ENCODE measurements at regions not wholly inside any gene's neighbourhood (a gene's known extent, or its start where the extent isn't known, plus 50 kb on each side); places are given as distances from the start of the nearest gene placed in this dataset.
A peak's percentile ranks its signal among the peaks of the same experiment; 100 is the strongest.

DNA sequence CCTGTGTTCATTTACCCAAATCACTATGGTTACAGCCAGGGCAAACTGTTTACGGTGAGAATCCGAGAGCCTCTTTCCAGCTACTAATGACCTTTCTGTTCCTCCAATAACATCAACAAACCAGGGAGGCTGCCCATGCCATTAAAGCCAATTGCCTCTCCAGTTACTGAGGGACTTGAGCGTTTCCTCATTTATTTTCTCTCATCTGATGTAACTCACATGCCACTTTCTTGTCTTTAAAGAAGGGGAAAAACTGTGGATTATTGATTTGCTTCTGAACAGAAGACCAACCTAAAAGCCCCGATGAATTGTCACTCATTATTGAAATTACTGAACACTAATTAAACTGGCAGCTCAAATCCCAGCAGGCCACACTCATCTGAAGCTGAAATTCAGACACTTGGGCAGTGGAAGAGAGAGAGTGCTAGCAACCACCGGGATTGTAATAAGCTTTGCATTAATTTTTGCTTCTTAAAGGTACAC is 595.8 kb upstream of the MKI67 start:
- no peak for DNase-seq (ENCODE audit: low read depth, low spot score)
- in situ Hi-C loops (cut with HindIII; ENCODE audit: low pct_unique_long_range_greater_than_20kb, low sequenced_read_pairs), result no loop called here

DNA sequence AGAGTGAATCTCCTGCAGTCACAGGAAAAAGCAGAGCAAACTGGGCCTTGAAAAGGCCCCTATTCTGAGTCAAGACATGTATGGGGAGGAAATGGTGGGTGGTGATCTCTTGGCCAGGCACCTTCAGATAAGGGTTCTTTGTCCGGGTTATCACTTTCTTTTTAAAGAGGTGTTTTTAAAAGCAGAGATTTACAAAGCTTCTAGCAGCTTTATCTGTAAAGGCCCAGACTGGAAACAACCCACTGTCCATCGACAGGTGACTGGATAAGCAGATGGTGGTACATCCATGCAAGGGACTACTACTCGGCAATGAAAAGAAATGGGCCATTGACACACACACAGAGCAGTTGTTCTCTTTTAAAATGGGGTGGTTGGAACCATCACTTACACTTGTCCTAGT is 596.7 kb upstream of the MKI67 start:
- no peak for DNase-seq (ENCODE audit: low read depth, low spot score)
- in situ Hi-C loops (cut with HindIII; ENCODE audit: low pct_unique_long_range_greater_than_20kb, low sequenced_read_pairs), result no loop called here

DNA sequence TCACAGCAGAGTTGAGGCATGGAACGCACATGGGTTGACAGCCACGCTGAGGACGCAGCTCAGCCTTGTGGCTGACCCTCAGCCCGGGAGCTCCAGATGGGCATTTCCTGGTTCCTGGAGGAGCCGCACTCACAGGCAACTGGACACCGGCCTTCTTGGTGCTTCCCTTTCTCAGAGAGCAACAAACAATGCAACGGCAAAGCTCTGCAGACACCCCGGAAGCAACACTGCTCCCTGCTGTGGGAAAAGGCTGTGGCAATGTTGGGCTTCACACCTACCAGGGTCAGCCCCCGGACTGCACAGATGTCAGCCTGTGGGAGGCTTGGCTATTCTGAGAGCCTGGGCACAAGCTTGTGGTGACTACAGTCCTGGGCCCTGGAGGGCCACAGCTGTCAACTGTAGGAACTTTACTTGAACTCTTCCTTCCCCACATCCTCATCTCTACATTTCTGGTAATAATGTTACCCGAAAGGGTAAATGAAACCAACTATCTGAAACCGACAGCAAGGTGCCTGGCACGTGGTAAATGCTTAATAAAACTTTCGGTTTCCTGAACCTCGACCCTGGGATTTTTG is 597.5 kb upstream of the MKI67 start:
- in situ Hi-C loops (cut with HindIII; ENCODE audit: low pct_unique_long_range_greater_than_20kb, low sequenced_read_pairs), result no loop called here

DNA sequence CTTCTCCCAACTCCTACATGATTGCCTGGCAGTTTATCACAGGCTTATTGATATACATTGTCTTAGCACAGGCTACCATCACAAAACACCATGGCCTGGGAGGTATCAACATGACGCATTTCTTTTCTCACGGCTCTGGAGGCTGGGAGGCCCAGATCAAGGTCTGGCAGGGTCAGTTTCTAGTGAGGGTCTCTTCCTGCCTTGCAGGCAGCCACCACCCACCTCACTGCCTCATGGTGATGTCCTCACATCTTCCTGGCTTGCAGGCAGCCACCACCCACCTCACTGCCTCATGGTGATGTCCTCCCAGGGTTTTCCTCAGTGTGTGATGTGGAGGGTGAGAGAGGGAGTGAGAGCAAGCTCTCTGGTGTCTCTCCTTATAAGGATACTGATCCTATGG is 599.3 kb upstream of the MKI67 start:
- no peak for DNase-seq (ENCODE audit: low read depth, low spot score)
- in situ Hi-C loops (cut with HindIII; ENCODE audit: low pct_unique_long_range_greater_than_20kb, low sequenced_read_pairs), result no loop called here

More for the DNA sequence above, 597.5 kb upstream of the MKI67 start:
- DNase-seq (ENCODE audit: low read depth, low spot score), result no peak

DNA sequence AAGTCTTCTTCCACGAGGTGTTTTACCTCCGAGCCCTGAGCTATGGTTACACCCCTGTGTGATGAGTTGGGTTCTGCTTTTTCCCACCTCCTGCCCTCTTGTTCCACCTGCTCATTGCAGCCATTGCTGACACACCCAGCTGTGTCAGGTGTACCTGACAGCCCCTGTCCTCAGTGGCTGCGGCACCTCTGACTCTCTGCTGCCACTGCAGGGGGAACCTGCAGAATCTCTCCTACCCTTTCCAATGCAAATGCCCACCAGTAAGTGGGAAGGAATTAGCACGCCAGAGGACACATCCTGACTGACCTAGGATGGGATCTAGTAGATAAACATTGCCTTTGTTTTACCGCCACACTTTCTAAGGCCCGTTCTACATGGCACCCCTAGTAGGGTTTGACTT is 600.9 kb upstream of the MKI67 start:
- in situ Hi-C loops (cut with HindIII; ENCODE audit: low pct_unique_long_range_greater_than_20kb, low sequenced_read_pairs), result no loop called here
- no peak for DNase-seq (ENCODE audit: low read depth, low spot score)

DNA sequence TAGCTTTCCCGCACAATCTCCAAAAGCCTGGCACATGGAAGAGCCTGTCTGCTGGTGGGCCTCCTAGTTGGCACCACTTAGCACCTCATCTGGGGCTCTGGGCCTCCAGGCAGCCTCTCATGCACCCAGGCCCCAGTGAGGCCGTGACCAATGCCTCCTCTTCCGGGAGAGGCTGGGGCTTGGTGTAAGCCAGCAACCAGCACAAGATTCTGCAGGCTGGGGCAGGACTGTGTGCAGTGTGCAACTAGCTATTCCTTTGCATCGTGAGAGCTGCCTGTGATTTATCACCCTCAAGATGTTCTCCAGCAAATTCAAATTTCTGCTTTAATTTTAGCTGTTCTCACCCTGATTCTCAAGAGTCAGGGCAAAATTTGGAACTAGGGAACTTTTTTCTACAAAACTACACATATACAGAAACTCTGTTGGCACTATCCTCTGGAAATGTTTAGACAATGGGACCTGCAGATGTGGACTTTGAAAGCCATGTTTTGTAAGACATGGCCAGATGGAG is 603.7 kb upstream of the MKI67 start:
- no peak for DNase-seq (ENCODE audit: low read depth, low spot score)
- in situ Hi-C loops (cut with HindIII; ENCODE audit: low pct_unique_long_range_greater_than_20kb, low sequenced_read_pairs), result no loop called here

DNA sequence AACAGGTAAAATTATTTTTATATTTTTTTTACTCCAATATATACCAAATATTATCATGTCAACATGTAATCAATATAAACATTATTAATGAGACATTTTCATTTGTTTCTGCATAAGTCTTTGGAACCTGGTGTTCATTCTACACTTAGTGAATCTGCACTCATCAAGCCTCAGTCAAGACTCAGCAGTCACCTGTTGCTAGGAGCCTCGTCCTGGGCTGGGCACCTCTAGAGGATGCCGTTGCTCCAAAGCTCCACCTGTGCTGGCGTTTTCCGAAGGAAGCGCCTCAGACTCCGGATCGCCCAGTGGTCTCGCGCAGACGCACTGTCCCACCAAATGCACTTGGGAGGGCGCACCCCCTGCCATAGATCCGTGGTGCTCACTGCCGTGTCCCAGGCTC is 604.7 kb upstream of the MKI67 start:
- DNase-seq (ENCODE audit: low read depth, low spot score), result no peak
- in situ Hi-C loops (cut with HindIII; ENCODE audit: low pct_unique_long_range_greater_than_20kb, low sequenced_read_pairs), result no loop called here

DNA sequence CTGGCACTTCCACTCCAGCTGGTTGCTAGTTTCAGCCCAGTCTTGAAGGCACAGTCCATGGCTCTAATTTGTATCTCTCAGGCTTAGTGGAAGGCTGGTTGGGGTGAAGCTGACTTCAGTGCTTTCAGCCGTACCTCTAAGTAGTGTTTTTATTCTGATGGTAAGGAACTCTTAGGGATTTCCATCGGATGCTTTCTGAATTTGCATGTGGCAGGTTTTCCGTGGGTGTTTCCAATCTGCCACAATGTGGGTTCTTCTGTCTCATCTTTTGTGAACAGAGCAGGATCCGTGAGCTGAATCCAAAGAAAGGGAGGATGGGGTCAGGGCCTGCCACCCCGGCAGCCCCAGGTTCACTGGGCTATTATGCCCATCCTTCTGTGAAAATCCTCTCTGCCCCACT is 607.9 kb upstream of the MKI67 start:
- in situ Hi-C loops (cut with HindIII; ENCODE audit: low pct_unique_long_range_greater_than_20kb, low sequenced_read_pairs), result no loop called here
- DNase-seq (ENCODE audit: low read depth, low spot score), result no peak

DNA sequence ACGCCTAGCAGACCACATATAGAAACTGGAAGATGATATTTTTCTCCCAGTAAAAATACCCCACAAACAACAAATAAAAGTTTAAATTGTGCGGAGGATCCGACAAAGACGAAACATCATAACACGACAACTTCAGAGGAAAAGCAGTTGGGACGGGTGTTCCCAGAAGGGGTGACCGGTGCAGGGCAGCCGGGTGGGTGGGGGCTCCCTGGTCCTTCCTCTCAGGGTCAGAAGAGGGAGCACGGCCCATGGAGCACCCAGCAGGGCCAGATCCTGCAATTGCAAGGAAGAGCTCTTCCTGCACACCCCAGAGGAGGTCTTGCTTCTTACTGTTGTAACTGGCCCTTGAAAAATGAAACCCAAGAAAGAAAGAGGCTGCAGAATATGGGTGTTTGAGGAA is 608.5 kb upstream of the MKI67 start:
- in situ Hi-C loops (cut with HindIII; ENCODE audit: low pct_unique_long_range_greater_than_20kb, low sequenced_read_pairs), result no loop called here

DNA sequence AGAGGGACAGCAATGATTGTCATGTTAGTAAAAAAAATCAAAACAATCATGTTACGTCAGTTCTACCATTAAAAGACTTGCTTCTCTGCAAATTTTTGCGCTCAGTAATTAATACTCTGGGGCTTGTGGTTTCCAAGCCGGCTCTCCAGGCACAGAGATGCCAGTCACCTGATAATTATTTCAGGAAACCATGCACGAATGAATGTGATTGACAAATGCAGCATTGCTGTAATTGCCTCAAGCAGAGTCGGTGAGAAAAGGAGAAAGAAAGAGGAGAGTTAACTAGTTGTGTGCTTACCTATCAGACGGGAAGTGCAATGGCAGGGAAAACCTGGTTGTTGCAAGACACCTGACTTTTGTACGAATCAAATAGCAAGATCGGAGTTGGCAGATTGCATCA is 609.8 kb upstream of the MKI67 start:
- in situ Hi-C loops (cut with HindIII; ENCODE audit: low pct_unique_long_range_greater_than_20kb, low sequenced_read_pairs), result no loop called here
- no peak for DNase-seq (ENCODE audit: low read depth, low spot score)

More for the DNA sequence above, 608.5 kb upstream of the MKI67 start:
- DNase-seq (ENCODE audit: low read depth, low spot score), result no peak

DNA sequence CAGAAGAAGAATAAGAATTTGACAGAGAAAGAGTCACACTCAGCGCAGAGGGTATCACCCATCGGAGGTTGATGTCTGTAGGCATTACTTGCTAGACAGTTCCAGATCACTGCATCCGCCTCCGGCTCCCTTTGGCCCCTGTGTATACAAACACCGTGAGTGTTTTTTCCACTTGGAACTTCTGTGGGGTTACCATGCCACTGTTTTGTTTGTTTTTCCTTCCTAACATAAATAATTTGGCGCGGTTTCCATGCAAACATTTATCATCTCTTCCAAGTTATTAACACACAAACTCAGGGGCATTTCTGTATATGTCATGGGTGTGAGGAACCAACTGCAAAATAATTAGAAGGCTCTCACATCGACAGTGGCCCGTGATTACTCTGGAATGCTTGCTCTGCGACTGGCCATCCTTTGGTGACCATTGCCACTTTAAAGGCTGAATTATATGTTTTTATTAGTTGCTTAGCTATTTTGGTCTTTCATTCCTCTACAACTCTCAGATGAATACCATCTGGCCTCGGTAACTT is 612.2 kb upstream of the MKI67 start:
- no peak for DNase-seq (ENCODE audit: low read depth, low spot score)
- in situ Hi-C loops (cut with HindIII; ENCODE audit: low pct_unique_long_range_greater_than_20kb, low sequenced_read_pairs), result no loop called here

DNA sequence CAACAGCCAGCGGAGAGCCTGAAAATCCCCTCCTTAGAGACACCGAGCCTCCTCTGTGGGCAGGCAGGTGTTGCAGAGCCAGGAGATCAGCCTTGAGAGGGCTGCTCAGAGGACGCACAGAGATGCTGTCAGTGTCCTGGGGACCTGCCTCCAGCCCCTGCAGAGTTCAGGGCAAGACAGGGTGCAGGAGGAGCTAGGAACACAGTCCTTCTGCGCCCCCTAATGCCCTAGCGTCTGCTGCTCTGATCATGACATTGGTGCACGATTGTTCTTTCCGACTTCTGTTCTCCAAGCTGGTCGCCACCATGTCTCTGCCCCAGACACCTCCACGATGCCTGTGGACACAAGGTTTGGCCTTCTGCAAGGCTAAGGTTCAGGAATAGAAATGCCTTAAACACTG is 613.7 kb upstream of the MKI67 start:
- peak; percentile 21 for DNase-seq (ENCODE audit: low read depth, low spot score)
- in situ Hi-C loops (cut with HindIII; ENCODE audit: low pct_unique_long_range_greater_than_20kb, low sequenced_read_pairs), result no loop called here

DNA sequence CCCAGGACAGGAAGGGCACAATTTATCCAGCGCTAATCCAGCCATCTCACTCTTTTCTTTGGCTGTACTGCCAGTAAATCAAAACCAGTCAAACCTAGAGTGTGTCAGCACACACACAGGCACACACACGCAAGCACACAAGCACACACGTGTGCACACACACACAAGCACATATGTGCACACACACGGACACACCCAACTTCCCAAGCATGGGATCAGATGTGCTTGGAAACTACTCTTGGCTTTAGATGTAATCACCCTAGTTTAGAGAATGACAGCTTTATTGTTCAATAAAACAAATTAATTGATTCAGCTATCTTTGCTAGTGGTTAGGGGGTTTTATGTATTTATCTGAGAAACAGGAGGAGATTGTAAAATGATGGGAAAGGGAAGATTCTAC is 615.0 kb upstream of the MKI67 start:
- no peak for DNase-seq (ENCODE audit: low read depth, low spot score)
- in situ Hi-C loops (cut with HindIII; ENCODE audit: low pct_unique_long_range_greater_than_20kb, low sequenced_read_pairs), result no loop called here

DNA sequence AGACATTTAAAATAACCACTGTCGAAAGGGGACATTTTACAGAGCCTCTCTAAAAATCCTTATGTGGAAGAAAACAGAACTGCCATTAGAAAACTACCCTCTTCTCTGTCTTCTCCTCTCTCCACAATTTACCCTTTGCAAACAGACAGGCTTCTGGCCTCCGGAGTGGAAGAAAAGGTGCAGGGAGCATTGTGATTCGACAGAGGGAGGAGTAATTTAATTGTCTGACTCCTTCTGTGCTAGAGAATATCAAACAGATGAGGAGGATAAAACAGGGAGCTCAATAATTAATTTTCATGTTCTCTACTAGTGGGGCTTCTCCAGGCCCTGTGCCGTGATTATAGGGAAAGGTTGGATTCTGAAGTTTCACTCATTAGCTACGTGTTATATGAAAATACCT is 615.5 kb upstream of the MKI67 start:
- no peak for DNase-seq (ENCODE audit: low read depth, low spot score)
- in situ Hi-C loops (cut with HindIII; ENCODE audit: low pct_unique_long_range_greater_than_20kb, low sequenced_read_pairs), result no loop called here

DNA sequence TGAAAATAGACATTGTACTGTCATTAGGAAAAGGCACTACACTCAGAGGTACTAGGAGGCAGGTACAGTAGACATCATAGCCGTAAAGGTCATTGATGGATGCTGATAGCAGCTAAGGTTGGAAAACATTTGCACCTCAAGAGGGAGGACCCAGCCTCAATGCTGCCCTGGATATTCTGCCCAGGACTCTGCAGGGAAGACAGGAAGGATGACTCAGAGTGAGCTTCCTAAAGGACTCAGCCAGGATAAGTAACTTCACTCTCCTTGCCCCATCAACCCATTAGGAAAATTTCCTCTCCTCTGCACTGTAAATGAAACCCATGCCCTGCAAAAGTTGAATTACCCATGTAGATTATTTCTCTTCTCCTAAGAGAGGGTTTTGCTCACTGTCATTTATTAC is 617.9 kb upstream of the MKI67 start:
- no peak for DNase-seq (ENCODE audit: low read depth, low spot score)
- in situ Hi-C loops (cut with HindIII; ENCODE audit: low pct_unique_long_range_greater_than_20kb, low sequenced_read_pairs), result no loop called here

DNA sequence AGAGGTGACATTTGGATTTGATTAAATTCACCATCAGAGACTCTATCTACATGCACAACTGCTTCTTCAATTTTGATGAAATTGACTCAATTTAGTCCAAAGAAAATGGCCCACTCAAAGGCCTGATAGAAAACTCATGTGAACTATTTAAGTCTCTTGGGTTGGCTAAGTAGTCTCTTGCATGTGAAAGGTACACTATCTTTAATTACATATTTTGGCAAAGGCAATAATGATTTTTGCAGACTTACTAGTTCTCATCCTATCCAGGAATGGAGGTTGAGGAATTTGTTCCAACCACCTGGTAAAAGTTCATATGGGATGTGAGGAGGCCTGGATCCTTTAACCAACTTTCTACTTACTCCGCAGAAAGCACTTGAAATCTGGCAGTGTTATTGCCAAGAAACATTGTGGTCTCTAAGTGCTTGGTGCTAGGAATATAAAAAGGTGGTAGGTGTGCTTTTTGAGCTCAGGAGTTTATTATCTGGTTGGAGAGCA is 618.6 kb upstream of the MKI67 start:
- no peak for DNase-seq (ENCODE audit: low read depth, low spot score)
- in situ Hi-C loops (cut with HindIII; ENCODE audit: low pct_unique_long_range_greater_than_20kb, low sequenced_read_pairs), result no loop called here

DNA sequence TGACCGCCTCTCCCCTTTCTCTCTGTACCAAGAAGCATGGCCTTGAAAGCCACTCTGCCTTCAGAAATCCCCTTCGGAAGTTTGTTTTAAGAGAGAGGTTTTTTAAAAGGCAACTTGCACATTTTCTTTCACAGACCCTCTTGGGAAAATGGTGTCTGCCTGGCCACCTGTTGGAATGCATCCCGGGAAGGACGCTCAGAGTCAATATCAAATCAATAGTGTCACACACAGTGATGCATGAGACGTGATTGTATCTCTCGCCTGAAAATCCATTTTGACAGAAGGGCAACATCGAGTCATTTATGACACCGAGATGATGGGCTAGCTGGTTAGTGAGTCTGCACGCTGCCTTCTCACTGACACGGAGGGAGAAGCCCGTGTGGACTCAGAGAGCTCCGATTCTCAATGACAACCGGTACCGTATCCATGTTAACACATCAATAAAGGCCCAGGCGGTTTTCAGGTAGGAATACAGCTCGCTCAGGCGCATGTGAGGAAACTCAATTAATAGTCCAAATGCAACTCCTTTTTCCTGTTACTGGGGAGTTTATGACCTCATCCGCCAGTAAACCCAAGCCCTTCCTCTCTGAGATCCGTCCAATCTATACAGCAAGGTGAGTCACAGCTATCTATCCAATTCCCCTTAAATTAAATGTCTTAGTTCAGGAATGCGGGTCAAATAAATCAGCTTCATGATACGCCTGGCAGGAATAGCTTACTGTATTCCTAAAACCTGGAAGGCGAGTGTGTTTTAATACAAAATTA is 621.5 kb upstream of the MKI67 start:
- in situ Hi-C loops (cut with HindIII; ENCODE audit: low pct_unique_long_range_greater_than_20kb, low sequenced_read_pairs), result no loop called here
- DNase-seq (ENCODE audit: low read depth, low spot score), result no peak

DNA sequence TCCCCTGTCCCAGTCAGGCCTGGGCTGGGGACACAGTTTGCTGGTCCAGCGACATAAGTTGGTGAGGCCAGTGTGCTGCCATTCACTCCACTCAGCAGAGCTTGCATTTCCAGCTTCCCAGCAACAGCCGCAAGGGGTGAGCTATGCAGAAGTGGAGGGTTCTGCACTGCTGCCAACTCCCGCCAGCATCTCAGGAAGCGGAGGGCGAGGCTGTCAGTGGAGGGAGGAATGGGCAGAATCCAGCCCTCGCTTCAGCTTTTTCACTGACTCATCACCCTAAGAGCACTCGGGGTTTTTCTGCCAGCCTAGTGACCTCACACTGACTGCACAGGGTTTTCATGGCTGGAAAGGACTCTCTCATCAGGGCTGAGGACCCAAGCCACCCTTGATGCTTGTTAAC is 625.1 kb upstream of the MKI67 start:
- in situ Hi-C loops (cut with HindIII; ENCODE audit: low pct_unique_long_range_greater_than_20kb, low sequenced_read_pairs), result no loop called here
- DNase-seq (ENCODE audit: low read depth, low spot score), result no peak

DNA sequence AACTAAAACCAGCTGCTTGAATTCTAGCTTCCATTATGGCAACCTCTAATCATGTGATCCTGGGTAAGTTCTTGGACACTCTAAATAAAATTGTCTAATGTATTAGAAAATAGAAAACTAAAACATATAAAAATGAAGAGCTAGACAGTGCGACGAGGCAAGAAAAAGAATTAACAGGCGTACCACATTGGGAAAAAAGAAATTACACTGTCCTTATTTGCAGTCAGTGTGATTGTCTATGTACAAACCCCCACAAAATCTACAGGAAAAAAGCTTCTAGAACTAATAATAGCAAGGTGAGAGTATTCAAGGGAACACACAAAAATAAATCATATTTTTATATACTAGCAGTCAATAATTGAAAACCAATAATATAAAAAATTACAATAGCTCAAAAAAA is 625.6 kb upstream of the MKI67 start:
- in situ Hi-C loops (cut with HindIII; ENCODE audit: low pct_unique_long_range_greater_than_20kb, low sequenced_read_pairs), result no loop called here
- DNase-seq (ENCODE audit: low read depth, low spot score), result no peak

Measured in SK-MEL-5 (cell line).